GM06990 (cell line): ENCODE measurements at regions not wholly inside any gene's neighbourhood (a gene's known extent, or its start where the extent isn't known, plus 50 kb on each side); places are given as distances from the start of the nearest gene placed in this dataset.
"Not testable (repeated sequence)": the region's sequence is repeated elsewhere in the genome, so short reads cannot be mapped to it uniquely, and the experiment has no call there.

Experiments used
- DNase-seq: peaks from one replicate; pipeline ENCODE4 v3.0.0-alpha.2; 2011; ENCODE audit not compliant: insufficient read length; ENCODE audit errors: extremely low read depth
- H3K27me3 ChIP-seq: replicated peaks from 2 replicates; pipeline ENCODE4 v1.6.0; 2011; ENCODE audit warnings: low read length; ENCODE audit not compliant: control insufficient read depth, insufficient read depth
- H3K36me3 ChIP-seq: 2 replicates; pipeline ENCODE4 v1.5.1; 2011; ENCODE audit warnings: low read length; ENCODE audit not compliant: control insufficient read depth, insufficient read depth
- H3K4me3 ChIP-seq: replicated peaks from 2 replicates; pipeline ENCODE4 v1.5.1; 2011; ENCODE audit warnings: low read depth, mild to moderate bottlenecking, control low read depth, low read length
- TF ChIP-seq, protein P1 (sequence below): IDR thresholded peaks from 2 replicates; pipeline ENCODE4 v1.5.1; 2011; ENCODE audit warnings: low read length, control low read depth, mild to moderate bottlenecking, inconsistent platforms; ENCODE audit not compliant: insufficient read depth, poor library complexity, severe bottlenecking

DNA sequence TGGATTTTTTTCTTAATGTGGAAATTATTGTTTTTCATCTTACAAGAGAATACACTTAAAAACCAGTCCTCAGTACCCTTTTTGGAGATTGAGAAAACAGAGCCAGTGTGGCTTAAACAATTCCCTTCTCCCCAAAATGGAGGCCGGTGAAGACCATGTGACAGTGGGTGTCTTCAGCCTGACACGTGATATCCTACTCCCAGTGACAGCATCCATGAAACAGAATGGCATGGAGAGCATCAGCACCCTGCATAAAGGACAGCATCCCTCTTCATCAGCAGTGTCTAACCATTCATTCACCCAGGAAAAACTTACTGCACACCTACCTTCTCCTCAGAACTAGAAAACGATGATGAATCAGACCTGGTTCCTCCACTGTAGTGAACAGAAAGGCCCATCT, 103.4 kb upstream of the RAI14 start:
- Histone ChIP-seq H3K27me3 (no peaks in the 10 kb centered on the region), H3K36me3 (no peaks in the 10 kb centered on the region), H3K4me3 (no peak overlapping the region)
- DNase-seq = no peak
- TF ChIP-seq, protein P1, sequence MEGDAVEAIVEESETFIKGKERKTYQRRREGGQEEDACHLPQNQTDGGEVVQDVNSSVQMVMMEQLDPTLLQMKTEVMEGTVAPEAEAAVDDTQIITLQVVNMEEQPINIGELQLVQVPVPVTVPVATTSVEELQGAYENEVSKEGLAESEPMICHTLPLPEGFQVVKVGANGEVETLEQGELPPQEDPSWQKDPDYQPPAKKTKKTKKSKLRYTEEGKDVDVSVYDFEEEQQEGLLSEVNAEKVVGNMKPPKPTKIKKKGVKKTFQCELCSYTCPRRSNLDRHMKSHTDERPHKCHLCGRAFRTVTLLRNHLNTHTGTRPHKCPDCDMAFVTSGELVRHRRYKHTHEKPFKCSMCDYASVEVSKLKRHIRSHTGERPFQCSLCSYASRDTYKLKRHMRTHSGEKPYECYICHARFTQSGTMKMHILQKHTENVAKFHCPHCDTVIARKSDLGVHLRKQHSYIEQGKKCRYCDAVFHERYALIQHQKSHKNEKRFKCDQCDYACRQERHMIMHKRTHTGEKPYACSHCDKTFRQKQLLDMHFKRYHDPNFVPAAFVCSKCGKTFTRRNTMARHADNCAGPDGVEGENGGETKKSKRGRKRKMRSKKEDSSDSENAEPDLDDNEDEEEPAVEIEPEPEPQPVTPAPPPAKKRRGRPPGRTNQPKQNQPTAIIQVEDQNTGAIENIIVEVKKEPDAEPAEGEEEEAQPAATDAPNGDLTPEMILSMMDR = no peak

DNA sequence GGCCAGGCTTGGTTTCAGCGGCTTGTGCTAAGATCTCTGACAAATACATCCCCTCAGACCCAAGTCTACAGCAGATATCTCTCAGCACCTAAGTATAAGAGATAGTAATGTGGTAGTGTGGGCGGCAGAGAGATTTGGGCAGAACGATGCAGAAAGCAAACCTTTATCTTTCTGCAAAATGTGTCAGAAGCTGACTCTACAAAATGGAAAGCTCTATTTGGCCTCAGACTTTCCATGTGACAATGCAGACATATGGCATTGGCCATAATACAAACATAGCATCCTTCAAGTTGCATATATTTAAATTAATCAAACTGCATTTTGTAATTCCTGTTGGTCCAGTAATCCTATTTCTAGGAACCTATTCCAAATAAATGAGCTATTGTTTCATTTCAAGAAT, 102.5 kb upstream of the RAI14 start:
- no peak overlapping the region for H3K4me3 ChIP-seq

DNA sequence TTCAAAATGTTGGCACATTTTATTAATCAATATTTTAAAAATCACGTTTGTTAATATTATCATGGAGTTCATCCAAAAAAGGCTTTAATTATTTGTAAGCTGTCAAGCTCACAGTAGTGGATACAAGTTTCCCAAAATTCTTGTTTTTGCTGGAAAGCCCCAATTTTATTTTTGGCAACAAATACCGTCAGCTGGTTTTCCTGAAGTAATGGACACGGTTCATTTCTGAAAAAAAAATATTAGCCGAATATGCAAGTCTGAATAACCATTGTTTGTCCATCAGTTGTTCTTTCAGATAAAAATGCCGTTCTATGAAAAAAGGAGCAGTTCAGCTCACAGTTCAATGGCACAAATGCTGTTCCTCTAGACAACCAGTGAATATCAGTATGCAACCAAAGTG, 101.5 kb upstream of the RAI14 start:
- DNase-seq = no peak
- TF ChIP-seq, protein P1 = no peak
- Histone ChIP-seq H3K4me3 (no peak overlapping the region), H3K36me3 (no peaks in the 10 kb centered on the region), H3K27me3 (no peaks in the 10 kb centered on the region)

More for the DNA sequence above, 102.5 kb upstream of the RAI14 start:
- Histone ChIP-seq H3K27me3 (no peaks in the 10 kb centered on the region), H3K36me3 (no peaks in the 10 kb centered on the region)
- no peak for DNase-seq
- TF ChIP-seq, protein P1 = no peak

DNA sequence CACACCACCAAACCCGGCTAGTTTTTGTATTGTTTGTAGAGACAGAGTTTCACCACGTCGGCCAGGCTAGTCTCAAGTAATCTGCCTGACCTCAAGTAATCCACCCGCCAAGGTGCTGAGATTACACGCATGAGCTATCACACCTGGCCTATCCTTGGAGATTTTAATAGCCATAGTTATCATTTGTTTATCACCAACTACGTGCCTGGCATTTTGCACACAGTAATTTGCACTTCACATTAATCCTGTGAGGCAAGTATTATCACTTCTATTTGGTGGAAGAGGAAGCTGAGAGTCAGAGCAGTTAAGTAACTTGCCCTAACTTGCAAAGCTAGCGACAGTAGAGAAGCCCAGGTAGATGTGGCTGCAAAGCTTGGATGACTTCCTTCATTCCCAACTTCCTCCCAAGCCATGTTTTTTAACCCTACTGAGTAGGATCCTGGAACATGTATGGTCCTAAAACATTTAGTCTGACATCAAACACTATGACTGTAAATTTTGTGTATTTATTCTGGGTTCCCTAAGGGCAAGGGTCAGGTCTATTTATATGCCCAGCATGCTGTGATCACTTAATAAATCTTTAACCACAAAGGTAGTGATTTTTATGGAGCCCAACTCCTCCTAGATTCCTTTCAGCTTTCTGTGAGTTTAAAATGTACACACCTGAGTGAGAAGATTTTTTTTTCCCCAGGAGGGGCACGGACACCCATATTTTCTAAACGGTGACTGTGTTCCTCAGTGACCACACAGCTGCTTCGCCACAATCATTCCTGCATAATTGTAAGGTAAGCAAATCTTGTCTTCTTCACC, 100.2 kb upstream of the RAI14 start:
- Histone ChIP-seq H3K27me3 (no peaks in the 10 kb centered on the region), H3K4me3 (no peak overlapping the region), H3K36me3 (no peaks in the 10 kb centered on the region)
- TF ChIP-seq, protein P1 = no peak
- DNase-seq = no peak

DNA sequence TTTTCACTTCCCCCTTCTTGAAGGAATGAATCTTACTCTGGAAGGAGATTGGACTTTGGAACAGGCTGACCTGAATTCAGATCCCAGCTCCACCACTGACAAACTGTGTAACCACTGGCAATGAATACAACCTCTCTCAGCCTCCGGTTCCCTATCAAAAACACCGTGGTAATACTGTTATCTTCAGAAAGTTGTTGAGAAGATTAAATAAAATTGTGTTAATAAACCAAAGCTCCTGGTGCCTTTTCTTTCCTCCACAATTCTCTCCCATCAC, 99.7 kb upstream of the RAI14 start:
- TF ChIP-seq, protein P1 = no peak
- H3K36me3 ChIP-seq = no peaks in the 10 kb centered on the region
- no peak for DNase-seq
- H3K27me3 ChIP-seq = no peaks in the 10 kb centered on the region
- no peak overlapping the region for H3K4me3 ChIP-seq

DNA sequence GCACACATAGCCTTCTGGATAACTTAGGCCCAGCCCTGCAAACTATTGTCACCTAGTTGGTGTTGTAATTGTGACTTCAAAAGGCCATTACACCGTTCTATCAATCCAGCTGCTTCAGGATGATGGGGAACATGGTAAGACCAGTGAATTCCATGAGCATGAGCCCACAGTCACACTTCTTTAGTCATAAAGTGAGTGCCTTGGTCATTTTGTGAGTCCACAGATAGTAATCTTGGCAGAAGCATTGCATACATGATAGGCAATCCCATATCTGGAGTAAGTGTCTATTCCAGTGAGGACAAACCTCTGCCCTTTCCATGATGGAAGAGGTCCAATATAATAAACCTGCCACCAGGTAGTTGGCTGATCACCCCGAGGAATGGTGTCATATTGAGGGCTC, 94.5 kb upstream of the RAI14 start:
- H3K36me3 ChIP-seq = not testable (repeated sequence)

More for the DNA sequence above, 94.5 kb upstream of the RAI14 start:
- H3K27me3 ChIP-seq, DNase-seq, H3K4me3 ChIP-seq: not testable (repeated sequence)
